H1 (cell line): ENCODE measurements at regions not wholly inside any gene's neighbourhood (a gene's known extent, or its start where the extent isn't known, plus 50 kb on each side); places are given as distances from the start of the nearest gene placed in this dataset.

Experiments
- CBX5 ChIP-seq: fragments of 300-800, 300-1000 bp; sonication (generic); IDR thresholded peaks from 2 replicates; pipeline ENCODE4 v1.7.1; 2016; ENCODE audit warnings: antibody characterized with exemption, low read length, low read depth
- CTCF ChIP-seq, 3 experiments: IDR thresholded peaks; 1 replicate in 2 of 3; 2 replicates in 1 of 3; pipeline versions ENCODE4 v1.5.1 to v1.6.1; 2011; ENCODE audit warnings: low read length in 3 of 3, mild to moderate bottlenecking in 3 of 3, inconsistent platforms in 2 of 3, low read depth in 1 of 3, moderate library complexity in 1 of 3; ENCODE audit not compliant: insufficient read depth in 1 of 3; ENCODE audit errors: control extremely low read depth in 1 of 3
- EZH2 ChIP-seq: fragments of 200-600 bp; sonication (generic); IDR thresholded peaks from 2 replicates; pipeline ENCODE4 v1.7.1; 2012; ENCODE audit warnings: low read depth, mild to moderate bottlenecking, moderate library complexity, low read length, inconsistent platforms; ENCODE audit not compliant: severe bottlenecking
- FOSL1 ChIP-seq: IDR thresholded peaks from 2 replicates; pipeline ENCODE4 v1.6.1; 2011; ENCODE audit warnings: mild to moderate bottlenecking, low read depth, low read length, moderate library complexity; ENCODE audit not compliant: insufficient read depth
- GTF2F1 ChIP-seq: IDR thresholded peaks from 2 replicates; pipeline ENCODE4 v1.6.1; 2012; ENCODE audit warnings: low read depth, low read length, improper control_type of control experiment, borderline replicate concordance
- POLR2A ChIP-seq, 2 experiments: IDR thresholded peaks; 1 replicate in 1 of 2; 2 replicates in 1 of 2; pipeline ENCODE4 v1.6.1; 2011; ENCODE audit warnings: low read depth in 2 of 2, low read length in 2 of 2, mild to moderate bottlenecking in 2 of 2; ENCODE audit errors: control extremely low read depth in 1 of 2
- POLR2AphosphoS5 ChIP-seq: IDR thresholded peaks from 2 replicates; pipeline ENCODE4 v1.6.1; 2011; ENCODE audit warnings: low read depth, low read length
- TAF1 ChIP-seq: IDR thresholded peaks from 2 replicates; pipeline ENCODE4 v1.6.1; 2011; ENCODE audit warnings: mild to moderate bottlenecking, low read depth, low read length
- YY1 ChIP-seq: IDR thresholded peaks from 2 replicates; pipeline ENCODE4 v1.6.1; 2011; ENCODE audit warnings: low read depth, mild to moderate bottlenecking, low read length
- TF ChIP-seq, protein P1 (sequence below): IDR thresholded peaks from 2 replicates; pipeline ENCODE4 v1.6.1; 2011; ENCODE audit warnings: low read length, improper control_type of control experiment

GRCh38 chr5:160937570-160937969 lies 85.6 kb upstream of the ATP10B start:
- TF ChIP-seq CTCF (IDR thresholded peaks at IDR 0.05; ENCODE audit: control extremely low read depth in 1 of 3, insufficient read depth in 1 of 3, low read depth in 1 of 3, low read length in 3 of 3) (no peak), EZH2 (no peak), YY1 (no peak), TAF1 (no peak), POLR2A (IDR thresholded peaks at IDR 0.05; ENCODE audit: control extremely low read depth in 1 of 2, low read depth in 2 of 2, low read length in 2 of 2) (no peak), CBX5 (no peak), FOSL1 (no peak), POLR2AphosphoS5 (no peak), GTF2F1 (no peak)
- TF ChIP-seq, protein P1, sequence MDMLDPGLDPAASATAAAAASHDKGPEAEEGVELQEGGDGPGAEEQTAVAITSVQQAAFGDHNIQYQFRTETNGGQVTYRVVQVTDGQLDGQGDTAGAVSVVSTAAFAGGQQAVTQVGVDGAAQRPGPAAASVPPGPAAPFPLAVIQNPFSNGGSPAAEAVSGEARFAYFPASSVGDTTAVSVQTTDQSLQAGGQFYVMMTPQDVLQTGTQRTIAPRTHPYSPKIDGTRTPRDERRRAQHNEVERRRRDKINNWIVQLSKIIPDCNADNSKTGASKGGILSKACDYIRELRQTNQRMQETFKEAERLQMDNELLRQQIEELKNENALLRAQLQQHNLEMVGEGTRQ, result no peak
